ENCODE measurements at regions not wholly inside any gene's neighbourhood (a gene's known extent, or its start where the extent isn't known, plus 50 kb on each side); places are given as distances from the start of the nearest gene placed in this dataset.

DNA sequence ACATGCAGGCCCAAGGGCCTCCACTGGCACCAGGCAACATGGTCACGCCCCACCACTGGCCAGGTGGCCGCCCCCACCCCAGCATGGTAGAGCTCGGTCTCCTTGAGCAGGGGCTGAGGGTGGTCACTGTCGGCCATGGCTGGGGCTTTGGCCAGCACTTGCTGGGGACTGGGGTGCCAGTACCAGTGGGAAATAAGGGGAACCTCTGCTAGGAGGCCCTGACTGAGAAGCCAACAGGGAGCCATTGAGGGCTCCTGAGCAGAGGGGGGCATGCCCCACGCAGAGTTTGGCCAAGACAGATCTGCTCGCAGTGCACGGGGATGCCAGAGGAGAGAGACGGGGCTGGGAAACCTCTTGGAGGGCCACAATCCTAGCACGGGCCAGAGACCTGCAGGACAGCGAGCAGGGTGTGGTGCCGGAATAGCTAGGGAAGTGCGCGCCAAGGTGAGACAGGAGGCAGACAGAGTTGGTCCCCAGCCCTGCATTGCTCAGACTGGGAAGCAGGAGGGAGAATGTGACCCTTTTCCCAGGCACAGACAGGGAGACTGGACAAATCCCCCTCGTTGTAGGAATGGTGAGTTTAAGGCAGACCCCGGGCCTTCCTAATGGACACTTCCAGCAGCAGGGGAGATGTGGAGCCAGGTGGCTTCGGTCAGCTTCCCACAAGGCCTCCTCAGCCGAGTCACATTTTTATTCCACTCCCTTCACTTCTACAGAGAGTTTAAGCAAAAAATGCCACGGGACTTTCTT is 179.0 kb upstream of the CST7 start:
- ChIA-PET POLR2A (interaction anchor here (1.0 kb wide), 1 partner anchor 36 kb away, joined by 3 read pairs; no protein-coding TSS in a partner anchor), CTCF (interaction anchor here (0.7 kb wide), 1 partner anchor 11 kb away, joined by 3 read pairs; no protein-coding TSS in a partner anchor)
- TF ChIP-seq, protein P1, sequence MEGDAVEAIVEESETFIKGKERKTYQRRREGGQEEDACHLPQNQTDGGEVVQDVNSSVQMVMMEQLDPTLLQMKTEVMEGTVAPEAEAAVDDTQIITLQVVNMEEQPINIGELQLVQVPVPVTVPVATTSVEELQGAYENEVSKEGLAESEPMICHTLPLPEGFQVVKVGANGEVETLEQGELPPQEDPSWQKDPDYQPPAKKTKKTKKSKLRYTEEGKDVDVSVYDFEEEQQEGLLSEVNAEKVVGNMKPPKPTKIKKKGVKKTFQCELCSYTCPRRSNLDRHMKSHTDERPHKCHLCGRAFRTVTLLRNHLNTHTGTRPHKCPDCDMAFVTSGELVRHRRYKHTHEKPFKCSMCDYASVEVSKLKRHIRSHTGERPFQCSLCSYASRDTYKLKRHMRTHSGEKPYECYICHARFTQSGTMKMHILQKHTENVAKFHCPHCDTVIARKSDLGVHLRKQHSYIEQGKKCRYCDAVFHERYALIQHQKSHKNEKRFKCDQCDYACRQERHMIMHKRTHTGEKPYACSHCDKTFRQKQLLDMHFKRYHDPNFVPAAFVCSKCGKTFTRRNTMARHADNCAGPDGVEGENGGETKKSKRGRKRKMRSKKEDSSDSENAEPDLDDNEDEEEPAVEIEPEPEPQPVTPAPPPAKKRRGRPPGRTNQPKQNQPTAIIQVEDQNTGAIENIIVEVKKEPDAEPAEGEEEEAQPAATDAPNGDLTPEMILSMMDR (IDR thresholded peaks at IDR 0.05): no peak
- Mint-ChIP-seq H3K27ac (no peak overlapping the region), H3K4me3 (no peak overlapping the region), H3K36me3 (ENCODE audit: low read depth) (no peaks in the 10 kb centered on the region), H3K9me3 (peaks cover 5% of the 10 kb centered on the region), H3K4me1 (ENCODE audit: low read depth) (peaks cover 6% of the 10 kb centered on the region), H3K27me3 (peaks cover 12% of the 10 kb centered on the region)
- no peak for ATAC-seq
- intact Hi-C loops (cut with micrococcal nuclease): no loop called here
- no peak for DNase-seq

DNA sequence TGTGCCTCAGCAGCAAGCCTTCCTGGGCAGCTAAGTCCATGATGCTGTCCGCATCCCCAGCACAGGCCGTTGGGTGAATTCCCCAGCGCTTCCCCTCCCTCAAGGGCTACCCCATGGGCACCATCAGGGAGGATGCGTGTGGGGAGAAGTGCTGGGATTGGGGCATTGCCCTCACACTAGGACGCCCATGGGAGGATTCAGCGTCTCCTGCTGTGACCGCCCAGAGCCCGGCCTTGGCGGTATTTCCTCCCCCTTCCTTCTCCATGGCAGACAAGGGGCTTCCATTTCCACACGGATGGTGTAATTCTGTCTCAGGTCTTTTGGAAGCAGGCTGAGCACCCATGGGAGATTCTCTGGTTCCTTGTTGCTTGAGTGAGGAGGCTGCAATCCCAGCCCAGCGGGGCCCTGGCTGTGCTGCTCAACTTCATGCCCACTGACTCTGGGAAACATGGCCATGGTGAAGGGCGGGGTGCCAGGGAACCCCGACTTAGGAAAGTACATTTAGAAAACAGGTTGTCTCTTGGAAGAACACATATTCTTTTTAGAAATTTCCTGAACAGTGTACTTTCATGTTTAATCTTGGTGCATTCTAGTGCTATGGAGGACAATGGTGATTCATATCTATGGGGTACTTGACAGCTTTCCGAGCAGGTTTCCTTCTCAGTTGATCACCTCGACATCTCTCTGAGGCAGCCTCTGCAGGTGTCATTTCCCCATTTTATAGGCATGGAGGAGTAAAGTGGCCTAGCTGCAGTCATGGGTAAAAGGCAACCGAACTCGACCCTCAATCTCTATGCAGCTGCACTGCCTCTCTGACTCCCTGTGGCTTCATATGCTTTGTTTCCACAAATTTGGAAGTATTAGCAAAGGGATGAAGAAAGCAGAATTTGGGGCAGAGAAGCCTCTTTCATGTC is 178.2 kb upstream of the CST7 start:
- POLR2A ChIA-PET: no interaction called here
- no peak overlapping the region for H3K4me3 Mint-ChIP-seq
- no peak for DNase-seq
- H3K27me3 Mint-ChIP-seq: peaks cover 11% of the 10 kb centered on the region
- intact Hi-C loops (cut with micrococcal nuclease): no loop called here
- ATAC-seq: no peak
- no peaks in the 10 kb centered on the region for H3K36me3 Mint-ChIP-seq (ENCODE audit: low read depth)
- TF ChIP-seq, protein P1 (IDR thresholded peaks at IDR 0.05): no peak
- H3K4me1 Mint-ChIP-seq (ENCODE audit: low read depth): peaks cover 6% of the 10 kb centered on the region
- CTCF ChIA-PET: no interaction called here
- peaks cover 10% of the 10 kb centered on the region for H3K9me3 Mint-ChIP-seq
- no peak overlapping the region for H3K27ac Mint-ChIP-seq

DNA sequence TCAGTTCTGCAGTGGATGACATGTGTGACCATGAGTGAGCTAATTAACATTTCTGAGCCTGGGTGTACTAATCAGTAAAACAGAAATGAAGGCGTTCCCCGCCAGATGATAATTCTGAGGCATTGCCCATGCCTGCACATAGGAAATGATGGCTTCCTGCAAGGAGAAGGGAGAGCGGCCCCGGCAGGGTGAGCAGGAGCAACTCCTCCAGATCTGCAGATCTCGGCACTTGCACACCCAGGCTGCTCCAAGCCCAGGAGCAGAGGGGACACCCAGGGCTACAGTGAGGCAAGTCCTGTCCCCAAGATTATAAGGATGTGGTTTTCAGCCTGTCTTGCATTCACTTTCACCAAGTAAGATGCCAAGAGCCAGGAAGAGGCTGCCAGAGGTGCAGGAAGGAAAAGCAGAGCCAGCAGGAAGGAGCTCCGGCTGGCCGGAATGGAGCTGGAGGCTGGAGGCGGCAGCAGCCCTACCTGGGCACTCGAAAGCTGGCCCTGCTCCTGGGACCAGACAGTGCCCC is 177.5 kb upstream of the CST7 start:
- Mint-ChIP-seq H3K27ac (no peak overlapping the region), H3K4me1 (ENCODE audit: low read depth) (peaks cover 6% of the 10 kb centered on the region), H3K4me3 (no peak overlapping the region), H3K27me3 (peaks cover 16% of the 10 kb centered on the region), H3K9me3 (peaks cover 10% of the 10 kb centered on the region), H3K36me3 (ENCODE audit: low read depth) (no peaks in the 10 kb centered on the region)
- CTCF ChIA-PET: no interaction called here
- TF ChIP-seq, protein P1 (IDR thresholded peaks at IDR 0.05): no peak
- DNase-seq (no peak), ATAC-seq (no peak)
- intact Hi-C loops (cut with micrococcal nuclease): no loop called here
- POLR2A ChIA-PET: no interaction called here

DNA sequence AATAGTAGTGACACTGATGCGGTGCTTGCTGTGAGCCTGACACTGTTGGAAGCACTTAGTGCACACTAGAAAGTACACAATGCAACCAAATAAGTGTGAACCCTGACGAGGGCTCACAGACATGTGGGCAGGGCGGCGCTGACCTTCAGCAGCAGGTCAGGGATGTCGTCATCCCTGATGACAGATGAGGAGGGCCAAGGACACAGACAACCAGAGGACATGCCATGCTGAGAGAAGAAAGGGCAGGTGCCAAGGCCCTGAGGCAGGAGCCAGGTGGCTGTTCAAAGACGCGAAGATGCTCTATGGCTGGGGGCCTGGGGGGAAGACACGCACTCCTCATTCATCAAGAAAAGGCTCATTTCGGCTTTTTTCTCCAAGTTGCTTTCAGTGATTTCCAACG is 176.4 kb upstream of the CST7 start:
- intact Hi-C loops (cut with micrococcal nuclease): no loop called here
- ChIA-PET CTCF (no interaction called here), POLR2A (no interaction called here)
- ATAC-seq (no peak), DNase-seq (no peak)
- no peaks in the 10 kb centered on the region for H3K36me3 Mint-ChIP-seq (ENCODE audit: low read depth)
- peaks cover 10% of the 10 kb centered on the region for H3K9me3 Mint-ChIP-seq
- no peak overlapping the region for H3K27ac Mint-ChIP-seq
- H3K4me1 Mint-ChIP-seq (ENCODE audit: low read depth): peaks cover 6% of the 10 kb centered on the region
- no peak overlapping the region for H3K4me3 Mint-ChIP-seq
- peaks cover 23% of the 10 kb centered on the region for H3K27me3 Mint-ChIP-seq
- TF ChIP-seq, protein P1 (IDR thresholded peaks at IDR 0.05): no peak

DNA sequence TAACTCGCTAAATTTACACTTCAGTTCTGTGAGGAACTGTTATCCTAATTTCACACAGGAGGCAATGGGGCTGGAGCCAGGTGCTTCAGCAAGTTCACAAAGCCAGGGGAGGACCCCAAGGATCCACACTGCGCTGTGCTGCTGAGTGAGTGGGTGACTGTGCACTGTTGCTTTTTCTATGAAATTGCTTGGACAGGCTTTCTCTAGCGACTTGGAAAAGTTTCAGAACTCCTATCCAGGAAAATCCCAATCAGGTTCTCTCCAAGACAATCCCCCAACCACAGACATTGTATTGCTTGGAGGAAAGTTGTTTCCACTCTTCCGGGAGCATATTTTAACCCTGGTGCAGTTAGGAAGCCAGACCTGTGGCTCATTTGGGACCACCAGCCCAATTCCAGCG is 175.9 kb upstream of the CST7 start:
- intact Hi-C loops (cut with micrococcal nuclease): no loop called here

More for the DNA sequence above, 175.9 kb upstream of the CST7 start:
- H3K36me3 Mint-ChIP-seq (ENCODE audit: low read depth): no peaks in the 10 kb centered on the region
- TF ChIP-seq, protein P1 (IDR thresholded peaks at IDR 0.05): no peak
- H3K27me3 Mint-ChIP-seq: peaks cover 25% of the 10 kb centered on the region
- peaks cover 10% of the 10 kb centered on the region for H3K9me3 Mint-ChIP-seq
- DNase-seq (no peak), ATAC-seq (no peak)
- H3K4me1 Mint-ChIP-seq (ENCODE audit: low read depth): peaks cover 6% of the 10 kb centered on the region
- H3K4me3 Mint-ChIP-seq: no peak overlapping the region
- ChIA-PET POLR2A (no interaction called here), CTCF (no interaction called here)
- H3K27ac Mint-ChIP-seq: no peak overlapping the region
